GM12872 (cell line): ENCODE measurements at regions not wholly inside any gene's neighbourhood (a gene's known extent, or its start where the extent isn't known, plus 50 kb on each side); places are given as distances from the start of the nearest gene placed in this dataset.

Source experiments
- TF ChIP-seq, protein P1 (sequence below): IDR thresholded peaks from 3 replicates; pipeline ENCODE4 v1.5.1; 2011; ENCODE audit warnings: low read depth, mild to moderate bottlenecking, low read length, moderate library complexity; ENCODE audit not compliant: insufficient read depth

DNA sequence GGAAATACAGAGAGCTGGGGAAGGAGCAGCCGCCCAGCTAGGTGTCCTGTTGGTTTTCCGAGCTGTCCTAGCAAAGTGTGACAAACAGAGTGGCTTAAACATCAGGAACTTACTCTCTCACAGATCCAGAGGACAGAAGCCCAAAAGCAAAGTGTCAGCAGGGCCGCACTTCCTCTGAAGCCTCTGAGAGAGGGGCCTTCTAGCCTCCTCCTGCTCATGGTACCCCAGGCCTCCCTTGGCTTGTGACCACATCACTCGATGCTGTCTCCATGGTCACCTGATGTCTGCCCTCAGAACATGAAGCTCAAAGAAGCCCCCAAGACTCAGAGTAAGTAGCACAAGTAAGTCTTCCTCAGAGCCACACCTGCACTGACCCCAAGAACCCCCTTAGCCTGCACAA is 650.5 kb upstream of the ID2 start:
- TF ChIP-seq, protein P1, sequence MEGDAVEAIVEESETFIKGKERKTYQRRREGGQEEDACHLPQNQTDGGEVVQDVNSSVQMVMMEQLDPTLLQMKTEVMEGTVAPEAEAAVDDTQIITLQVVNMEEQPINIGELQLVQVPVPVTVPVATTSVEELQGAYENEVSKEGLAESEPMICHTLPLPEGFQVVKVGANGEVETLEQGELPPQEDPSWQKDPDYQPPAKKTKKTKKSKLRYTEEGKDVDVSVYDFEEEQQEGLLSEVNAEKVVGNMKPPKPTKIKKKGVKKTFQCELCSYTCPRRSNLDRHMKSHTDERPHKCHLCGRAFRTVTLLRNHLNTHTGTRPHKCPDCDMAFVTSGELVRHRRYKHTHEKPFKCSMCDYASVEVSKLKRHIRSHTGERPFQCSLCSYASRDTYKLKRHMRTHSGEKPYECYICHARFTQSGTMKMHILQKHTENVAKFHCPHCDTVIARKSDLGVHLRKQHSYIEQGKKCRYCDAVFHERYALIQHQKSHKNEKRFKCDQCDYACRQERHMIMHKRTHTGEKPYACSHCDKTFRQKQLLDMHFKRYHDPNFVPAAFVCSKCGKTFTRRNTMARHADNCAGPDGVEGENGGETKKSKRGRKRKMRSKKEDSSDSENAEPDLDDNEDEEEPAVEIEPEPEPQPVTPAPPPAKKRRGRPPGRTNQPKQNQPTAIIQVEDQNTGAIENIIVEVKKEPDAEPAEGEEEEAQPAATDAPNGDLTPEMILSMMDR = no peak

DNA sequence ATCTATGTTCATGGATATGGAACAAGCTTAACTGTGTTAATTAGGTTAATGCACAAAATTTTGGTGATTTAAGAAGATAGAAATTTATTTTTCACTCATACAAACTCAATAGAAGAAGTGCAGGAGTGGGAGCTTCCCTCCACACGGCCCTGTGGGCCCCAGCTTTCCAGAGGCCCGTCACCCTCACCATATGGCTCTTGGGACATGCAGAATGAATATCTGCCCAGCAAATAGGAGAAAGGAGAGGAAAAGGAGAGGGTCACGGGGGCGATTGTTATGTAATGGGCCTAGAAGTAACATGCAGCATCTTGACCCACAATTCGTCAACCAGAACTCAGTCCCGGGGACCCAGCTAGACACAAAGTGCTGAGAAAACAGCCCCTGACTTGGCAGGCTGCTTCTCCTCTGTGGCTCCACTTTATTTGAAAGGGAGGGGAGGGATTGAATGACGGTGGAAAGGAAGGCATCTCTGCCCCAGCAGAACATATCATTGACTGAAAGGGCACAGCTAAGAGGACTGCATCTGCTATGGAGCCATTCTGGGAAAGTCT is 648.2 kb upstream of the ID2 start:
- TF ChIP-seq, protein P1 = no peak

DNA sequence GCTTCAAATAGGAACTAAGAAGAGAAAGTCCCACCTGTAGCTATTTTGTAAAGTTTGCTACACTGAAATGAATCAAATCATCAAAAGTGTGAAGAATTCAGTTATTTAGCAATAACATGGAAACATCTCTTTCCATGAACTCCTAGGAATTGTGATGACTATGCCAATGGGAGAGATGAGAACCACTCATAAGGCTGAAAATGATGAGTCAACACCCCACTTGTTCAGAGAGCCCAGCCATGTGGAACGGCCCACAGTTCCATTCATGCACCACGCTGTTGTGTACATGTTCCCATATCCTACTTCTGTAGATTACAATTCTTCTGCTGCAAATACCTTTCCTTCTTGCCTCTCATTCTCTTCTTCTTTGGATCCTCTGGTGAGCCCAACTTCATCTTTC is 645.5 kb upstream of the ID2 start:
- TF ChIP-seq, protein P1 = no peak

DNA sequence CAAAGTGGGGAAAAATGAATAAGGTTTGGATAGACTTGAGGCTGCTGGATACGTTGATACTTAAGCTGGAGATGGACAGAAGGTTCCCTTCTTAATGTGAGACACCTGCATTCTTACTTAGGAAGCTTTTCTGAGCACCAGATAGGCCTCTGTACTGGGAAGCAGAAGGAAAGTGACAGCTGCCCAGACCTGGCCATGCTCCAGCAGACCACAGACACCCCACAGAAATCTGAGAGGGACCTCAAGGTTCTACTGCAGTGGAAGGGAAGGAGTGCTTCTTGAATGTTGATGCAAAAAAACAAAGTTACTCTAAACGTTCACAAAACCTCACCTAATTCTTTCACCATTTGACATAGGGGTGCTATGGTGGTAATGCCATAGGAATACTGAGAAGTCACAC is 642.1 kb upstream of the ID2 start:
- TF ChIP-seq, protein P1 = no peak

DNA sequence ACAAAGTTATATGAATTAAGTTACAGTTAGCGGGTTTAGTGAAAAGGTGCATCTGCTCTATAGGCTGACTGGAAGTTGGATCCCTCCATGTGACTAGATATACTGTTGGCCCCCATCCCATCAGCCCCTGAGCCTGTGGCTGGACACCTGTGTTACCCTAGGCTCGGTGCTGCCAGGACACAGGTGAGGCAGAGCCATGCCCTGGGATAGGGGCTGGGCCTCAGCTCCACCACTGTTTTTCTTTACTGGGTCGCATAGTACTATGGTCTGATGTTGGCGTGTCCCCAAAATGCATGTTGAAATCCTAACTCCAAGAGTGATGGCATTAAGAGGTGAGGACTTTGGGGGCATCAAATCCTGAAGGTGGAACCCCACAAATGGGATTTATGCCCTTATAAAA is 638.6 kb upstream of the ID2 start:
- TF ChIP-seq, protein P1 = no peak

DNA sequence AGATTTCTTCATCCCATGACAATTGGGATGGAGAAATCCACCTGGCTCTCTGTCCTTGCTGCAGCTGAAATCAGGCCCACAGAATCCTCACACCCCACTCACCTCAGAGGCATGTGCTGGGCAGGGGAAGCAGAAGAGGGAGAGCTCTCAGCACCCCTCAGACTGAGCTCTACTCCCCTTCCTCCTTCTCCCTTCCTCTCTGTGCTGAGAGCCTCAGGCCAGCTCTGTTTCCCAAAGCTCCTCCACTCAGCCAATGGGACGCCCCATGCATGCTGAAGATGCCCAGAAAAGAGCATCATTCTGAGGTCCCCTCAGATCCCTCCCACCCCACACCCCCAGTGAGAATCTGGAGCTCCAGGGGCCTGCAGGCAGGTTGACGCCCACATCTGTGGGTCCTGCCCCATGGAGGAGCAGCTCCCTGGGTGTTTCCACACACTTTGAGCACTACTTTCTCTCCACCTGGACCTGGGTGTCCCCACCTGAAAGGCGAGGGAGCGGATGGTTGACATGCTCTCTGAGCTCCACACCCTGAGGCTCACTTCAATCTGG is 637.7 kb upstream of the ID2 start:
- TF ChIP-seq, protein P1 = no peak

DNA sequence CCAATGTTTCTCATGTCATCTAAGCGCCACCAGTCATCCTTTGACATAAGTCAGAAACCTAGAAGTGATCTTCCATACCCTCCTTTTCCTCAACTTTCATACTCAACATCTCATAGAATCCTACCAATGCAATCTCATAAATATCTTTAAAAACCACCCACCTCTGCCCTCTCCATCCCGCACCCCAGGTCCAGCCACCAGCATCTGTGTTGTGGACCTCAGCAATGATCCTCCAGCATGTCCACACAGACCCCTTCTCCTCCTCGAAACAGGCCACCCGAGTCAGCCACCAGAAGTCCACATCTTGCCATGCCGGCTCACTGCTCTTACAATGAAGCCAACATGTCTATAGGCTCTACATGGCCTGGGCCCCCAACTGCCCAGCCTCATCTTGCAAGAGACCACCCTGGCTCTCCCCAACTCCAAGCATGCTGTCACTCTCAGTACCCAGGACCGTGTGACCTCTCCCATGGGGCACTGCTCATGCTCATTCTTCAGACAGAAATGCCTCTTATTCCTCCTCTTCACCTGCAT is 636.7 kb upstream of the ID2 start:
- TF ChIP-seq, protein P1 = no peak
